22Rv1 (cell line): ENCODE measurements at regions not wholly inside any gene's neighbourhood (a gene's known extent, or its start where the extent isn't known, plus 50 kb on each side); places are given as distances from the start of the nearest gene placed in this dataset.

Experiments used
- ZFX ChIP-seq: fragments of 450-650 bp; IDR thresholded peaks from 2 replicates; pipeline ENCODE4 v1.6.1; 2017; ENCODE audit warnings: antibody characterized with exemption, borderline replicate concordance
- TF ChIP-seq, protein P1 (sequence below): fragments of 450-650 bp; IDR thresholded peaks from 2 replicates; pipeline ENCODE4 v1.5.1; 2017; ENCODE audit warnings: mild to moderate bottlenecking

DNA sequence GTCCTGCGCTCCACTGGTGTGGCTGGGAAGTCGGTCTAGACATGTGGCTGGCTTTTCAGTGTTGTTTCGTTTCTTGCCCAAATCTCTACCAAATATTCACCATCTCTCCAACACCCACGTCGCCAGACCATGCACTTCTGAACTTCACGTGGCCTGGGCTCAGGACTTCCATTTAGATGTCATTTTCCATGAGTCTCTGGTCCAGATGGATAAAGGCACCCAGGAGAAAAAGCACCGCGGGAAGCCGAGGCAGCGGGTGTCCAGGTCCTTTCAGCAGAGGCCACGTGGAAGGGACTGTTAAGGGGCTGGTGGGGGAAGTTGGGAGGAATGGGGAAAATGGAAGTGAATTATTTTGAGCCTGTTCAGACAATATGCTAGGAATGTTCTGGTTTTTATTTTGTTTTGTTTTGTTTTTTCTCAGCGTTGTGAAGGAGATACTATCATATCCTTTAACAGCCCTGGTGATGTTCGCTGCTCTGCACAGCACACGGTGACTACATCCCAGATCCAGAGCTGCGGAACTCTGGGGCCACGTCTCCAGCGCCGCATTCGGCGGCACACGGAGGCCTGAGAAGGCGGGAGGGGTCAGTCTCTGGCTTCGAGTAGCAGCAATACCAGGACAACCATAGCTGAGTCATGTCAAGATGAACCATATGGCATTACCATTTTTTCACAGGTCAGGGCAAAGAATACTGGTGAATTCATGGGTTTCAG, 230.3 kb downstream of the THBS2 start:
- TF ChIP-seq, protein P1, sequence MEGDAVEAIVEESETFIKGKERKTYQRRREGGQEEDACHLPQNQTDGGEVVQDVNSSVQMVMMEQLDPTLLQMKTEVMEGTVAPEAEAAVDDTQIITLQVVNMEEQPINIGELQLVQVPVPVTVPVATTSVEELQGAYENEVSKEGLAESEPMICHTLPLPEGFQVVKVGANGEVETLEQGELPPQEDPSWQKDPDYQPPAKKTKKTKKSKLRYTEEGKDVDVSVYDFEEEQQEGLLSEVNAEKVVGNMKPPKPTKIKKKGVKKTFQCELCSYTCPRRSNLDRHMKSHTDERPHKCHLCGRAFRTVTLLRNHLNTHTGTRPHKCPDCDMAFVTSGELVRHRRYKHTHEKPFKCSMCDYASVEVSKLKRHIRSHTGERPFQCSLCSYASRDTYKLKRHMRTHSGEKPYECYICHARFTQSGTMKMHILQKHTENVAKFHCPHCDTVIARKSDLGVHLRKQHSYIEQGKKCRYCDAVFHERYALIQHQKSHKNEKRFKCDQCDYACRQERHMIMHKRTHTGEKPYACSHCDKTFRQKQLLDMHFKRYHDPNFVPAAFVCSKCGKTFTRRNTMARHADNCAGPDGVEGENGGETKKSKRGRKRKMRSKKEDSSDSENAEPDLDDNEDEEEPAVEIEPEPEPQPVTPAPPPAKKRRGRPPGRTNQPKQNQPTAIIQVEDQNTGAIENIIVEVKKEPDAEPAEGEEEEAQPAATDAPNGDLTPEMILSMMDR = no peak
- no peak for TF ChIP-seq ZFX
